GM18861 (cell line): ENCODE measurements at regions not wholly inside any gene's neighbourhood (a gene's known extent, or its start where the extent isn't known, plus 50 kb on each side); places are given as distances from the start of the nearest gene placed in this dataset.

ENCODE experiments used
- ATAC-seq: cut with Tn5 transposase; IDR thresholded peaks from one replicate; pipeline ENCODE4 v1.9.1; 2021; ENCODE audit not compliant: unreplicated experiment

GRCh38 chr3:178300441-178300959 is 235.7 kb upstream of the KCNMB2 start:
- no peak for ATAC-seq

DNA sequence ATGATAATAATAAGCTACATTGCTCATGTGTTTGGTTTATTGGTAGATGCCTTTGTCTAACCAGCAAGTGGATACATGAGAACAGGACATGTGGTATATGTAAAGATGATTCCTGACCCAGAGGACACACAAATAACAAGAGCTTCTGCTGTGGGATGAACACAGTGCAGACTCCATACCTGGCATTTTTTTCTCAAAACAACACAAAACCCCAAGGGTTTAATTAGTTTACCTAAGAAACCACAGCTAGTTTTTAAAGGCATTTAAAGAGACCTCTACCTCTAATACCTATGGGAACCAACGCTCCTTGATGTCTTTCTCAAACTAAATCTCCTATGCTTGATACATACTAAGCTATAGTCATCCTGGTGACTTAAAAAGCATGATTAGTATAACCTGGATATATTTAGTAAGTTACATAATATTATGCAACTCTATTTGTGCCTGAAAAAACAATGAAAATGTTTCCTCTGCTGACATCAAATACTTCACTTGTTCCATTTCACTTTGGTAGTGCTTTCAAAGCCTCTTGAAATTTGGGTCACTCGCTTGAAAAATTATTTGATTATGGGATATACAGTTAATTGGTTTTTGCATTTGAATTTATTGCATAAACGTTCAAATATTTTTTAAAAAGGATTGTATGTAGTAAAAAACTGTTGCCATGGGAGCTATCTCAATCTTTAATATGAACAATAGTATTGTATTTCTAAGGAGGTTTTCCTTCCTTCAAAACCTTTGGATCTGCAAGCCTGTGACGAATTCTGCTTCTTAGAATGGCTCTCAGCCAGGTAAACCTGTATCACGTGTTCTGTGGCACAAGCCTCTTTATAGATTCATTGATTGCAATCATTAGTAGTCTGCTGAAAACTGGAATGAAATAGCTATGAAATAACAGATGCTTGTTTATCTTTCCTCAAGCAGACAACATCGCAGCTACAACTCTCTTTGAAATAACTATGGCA is 233.0 kb upstream of the KCNMB2 start:
- no peak for ATAC-seq

DNA sequence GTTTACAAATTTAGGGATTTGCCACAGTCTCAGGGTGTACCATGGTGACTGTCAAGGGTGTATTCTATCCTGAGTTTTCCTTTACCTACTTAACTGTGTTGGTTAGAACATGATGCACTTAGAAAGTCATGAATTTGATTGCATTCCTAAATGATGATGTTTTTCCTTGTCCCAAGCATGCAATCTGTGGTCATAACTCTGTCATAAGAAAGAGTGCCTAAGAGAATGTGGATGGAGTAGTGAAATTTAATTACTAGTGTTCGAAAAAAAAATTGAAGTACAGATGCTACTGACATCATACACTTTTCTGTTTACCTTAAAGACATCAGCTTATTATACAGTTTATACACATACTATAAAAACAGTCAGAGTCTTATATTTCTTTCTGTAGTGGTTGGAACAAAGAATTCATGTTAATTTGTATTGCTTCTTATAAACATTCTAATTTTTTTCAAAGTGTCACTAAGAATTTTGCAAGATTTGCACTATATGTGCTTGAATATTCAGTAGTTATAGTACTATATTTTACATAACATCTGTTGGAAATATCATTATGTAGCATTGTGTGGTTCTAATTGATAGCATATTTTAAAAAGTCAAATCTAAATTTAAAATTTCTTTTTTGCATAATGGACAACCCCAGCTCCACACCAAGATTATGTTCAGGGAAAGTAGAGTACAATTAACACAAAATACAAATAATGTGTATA is 231.3 kb upstream of the KCNMB2 start:
- ATAC-seq: no peak

DNA sequence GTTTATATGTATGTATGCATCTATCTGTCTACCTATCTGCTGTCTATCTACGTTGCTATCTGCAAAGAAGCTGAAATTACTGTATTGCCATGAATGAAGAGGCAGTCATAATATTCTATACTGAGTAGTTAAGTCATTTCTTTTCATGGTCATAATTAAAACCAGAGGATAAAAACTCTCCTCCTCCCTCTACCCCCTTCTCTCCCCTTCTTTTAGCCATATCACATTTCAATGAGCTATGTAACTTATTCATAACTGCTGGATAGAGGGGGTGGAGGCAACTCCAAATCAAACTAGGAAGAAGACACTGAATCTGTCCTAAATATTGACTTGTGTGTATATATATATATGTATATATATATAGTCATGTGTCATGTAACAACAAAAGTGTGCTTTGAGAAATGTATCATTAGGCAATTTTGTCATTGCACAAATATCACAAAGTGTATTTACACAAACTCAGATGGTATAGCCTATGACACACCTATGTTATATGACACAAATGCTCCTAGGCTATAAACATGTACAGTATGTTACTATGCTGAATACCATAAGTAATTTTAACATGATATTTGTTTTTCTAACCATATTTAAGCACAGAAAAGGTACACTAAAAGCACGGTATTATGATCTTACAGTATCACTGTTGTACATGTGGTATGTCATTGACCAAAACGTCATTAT is 229.7 kb upstream of the KCNMB2 start:
- ATAC-seq: no peak

DNA sequence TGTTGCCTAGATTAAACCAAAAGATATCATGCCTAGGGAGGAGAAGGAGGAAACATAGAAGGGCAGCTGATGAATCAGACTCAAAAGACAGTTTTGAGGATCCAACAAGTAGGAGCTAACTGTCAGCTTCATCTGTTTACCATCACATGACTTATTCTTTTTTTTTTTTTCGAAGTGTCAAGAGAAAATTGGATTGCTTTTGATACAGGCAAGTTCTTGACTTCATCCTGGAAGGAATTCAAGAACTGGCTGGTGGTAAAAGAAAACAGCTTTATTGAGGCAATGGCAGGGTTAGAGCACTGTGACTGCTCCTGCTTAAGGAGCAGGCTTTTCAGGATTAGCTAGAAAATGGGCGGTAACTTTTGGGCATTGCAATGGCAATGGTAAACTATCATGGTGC is 227.5 kb upstream of the KCNMB2 start:
- ATAC-seq: no peak

DNA sequence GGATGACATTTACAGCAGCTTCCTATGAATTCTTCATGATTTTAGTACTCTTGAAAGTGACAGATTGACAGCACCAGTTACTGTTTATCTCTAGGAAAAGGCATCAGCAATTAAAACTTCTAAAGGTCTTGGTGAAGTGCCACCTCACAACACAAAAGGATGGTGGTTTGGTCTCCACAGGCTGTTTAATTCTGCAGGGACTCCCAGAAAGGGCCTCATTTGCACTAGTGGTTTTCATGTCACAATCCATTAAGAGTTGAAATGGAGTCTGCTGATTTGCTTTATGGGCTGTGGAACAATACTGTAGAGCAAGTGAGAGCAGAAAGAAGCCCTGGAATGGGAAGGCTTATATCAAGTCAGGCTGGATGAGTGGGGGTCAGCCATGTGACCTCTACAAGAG is 225.3 kb upstream of the KCNMB2 start:
- no peak for ATAC-seq

- no peak for ATAC-seq
Measured at GRCh38 chr3:178313716-178314115, 222.5 kb upstream of the KCNMB2 start.

DNA sequence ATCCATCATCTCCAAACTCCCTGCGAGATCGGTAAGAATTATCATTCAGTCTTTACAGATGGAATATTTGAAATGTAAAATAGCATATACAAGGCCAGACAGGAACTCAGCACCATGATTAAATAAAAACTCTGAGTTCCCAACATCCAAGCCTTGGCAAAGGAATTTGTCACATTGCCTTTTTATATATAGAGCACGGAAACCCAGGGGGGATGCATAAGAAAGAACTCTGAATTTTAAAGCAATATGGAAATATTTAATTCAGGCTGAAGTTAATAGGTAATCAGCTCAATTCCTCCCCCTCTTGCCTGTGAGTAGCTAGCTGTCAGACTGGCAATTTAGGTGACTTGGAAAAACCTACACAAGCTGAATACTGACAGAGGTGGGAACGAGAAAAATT is 217.9 kb upstream of the KCNMB2 start:
- no peak for ATAC-seq

DNA sequence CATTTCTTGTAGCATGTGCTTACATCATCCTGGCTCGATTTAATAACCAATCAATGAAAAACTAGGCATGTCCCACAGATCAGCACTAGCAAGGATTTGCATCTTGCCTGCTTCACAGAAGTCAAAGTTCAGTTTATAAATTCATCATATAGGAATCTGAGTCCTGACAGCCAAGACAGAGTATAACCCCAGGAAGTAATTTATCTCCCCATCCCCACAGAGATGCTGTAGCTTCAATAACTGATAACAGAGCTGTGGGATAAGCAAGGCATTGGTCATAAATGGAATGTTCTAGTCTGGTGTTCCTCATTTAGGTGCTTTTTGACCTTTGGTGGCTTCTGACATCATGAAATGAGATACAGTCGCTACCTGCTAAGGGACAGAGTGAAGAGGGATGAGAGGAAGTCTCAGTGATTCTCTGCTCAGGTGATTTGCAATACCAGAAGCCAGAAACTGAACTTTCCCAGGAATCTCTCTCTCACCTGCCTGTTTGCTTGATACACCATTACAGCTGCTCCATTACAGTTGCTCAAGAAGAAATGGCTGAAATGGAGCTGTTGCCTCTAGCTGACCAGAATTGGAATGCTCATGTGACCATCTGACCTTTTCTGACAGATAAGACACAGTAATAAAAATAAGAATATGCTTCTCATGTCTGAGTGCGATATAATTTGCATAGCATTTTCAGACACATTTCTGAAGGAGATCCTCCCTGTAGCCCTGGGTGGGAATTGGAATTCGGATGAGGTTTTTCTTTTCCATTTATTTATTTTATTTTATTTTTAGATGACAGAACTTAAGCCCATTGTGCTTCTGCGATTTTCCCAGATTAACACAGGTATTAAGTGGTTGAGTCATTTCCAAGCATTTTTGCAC is 217.1 kb upstream of the KCNMB2 start:
- ATAC-seq: no peak

DNA sequence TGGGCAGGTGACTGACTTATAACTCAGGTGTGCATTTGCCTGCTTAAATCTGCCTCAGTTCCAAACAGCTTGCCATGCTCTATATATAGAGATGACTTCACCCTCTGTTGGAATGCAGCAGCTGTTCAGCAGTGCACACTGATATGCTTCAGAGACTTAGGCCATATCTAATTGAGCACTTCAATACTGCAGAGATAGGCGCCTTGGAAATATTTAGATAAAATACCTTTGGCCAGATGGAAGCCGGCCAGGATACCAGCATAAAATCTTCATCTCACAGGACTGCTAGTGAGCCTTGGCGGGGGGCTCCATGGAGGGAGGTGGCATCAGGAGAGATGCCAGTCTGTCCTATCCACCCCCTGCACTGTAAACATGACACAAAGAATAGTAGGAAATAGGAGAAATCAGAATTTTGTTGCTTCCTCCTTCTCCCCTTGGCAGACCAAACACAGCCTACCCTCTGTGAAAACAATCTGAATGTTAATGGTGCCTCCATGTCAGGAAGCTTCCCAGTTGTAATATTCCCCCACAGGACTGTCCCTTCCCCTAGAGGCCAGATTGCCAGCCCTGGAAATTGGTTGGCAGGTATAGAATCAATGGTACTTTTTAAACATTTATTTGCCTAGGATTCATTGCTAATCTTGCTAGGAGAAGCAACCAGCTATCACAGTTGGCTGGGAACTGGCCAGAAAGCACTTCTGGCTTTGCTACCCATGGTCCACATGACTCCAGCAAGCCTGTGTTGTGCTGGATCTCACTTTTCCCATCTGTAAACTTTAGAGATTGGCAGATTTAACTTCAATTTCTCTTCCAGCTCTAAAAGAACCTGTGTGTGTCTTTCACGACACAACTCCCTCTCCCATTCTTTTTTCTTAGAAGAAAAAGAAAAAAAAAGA is 215.5 kb upstream of the KCNMB2 start:
- no peak for ATAC-seq

GRCh38 chr3:178324356-178324755 is 211.9 kb upstream of the KCNMB2 start:
- ATAC-seq: no peak

DNA sequence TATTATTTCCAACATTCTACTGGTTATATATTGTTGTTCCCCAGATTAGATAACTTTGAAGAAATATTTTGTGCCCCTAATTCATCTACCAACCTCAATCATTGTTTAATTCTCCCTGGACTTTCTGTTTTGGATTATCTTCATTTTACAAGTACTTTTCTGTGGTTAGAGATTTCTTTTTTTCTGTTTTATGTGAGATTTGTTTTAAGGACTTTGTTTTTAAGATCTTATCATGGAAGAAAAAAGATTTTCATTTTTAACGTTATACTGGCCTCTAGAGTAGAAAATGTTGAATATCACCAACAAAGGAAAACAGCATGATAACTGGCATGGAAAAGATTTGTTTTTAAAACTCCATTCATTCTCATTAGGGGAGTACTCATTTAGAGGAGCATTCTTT is 210.9 kb upstream of the KCNMB2 start:
- no peak for ATAC-seq

DNA sequence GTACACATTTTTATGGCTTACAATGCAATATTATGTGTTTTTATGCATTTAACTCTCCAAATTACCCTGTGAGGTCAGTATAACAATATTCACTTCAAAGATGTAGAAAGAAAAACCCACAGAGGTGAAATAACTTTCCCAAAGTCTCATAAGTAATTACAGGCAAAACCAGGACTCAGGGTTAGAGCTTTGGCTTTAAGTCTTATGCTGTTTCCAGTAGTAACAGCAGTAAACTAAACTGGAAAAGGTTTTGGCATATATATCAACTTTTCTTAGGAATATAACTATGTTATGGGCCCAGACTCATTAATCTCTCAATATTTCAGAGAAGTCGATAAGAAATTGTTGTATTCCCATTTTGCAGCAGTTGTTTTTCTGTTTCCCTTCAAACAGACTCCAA is 206.3 kb upstream of the KCNMB2 start:
- no peak for ATAC-seq

- ATAC-seq: no peak
Measured at GRCh38 chr3:178334239-178334638, 202.0 kb upstream of the KCNMB2 start.

DNA sequence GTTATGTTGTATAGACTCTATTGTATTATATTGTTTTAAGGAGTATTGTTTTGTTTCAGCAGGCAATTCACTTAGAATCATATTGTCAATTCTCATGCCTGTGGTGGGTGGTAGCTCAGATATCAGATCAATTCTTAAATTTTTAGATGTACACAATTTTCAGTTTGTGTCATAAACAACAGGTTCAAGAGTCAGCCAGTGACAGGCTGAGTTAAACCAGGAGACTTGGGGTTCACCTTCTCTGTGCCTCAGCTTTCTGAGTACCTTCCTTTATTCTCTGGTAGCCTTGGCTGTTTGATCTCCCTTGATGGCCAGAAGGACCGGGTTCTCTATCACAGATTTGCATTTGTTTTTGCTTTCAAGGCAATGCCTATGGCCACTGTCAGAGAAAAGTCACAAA is 199.9 kb upstream of the KCNMB2 start:
- ATAC-seq: no peak

DNA sequence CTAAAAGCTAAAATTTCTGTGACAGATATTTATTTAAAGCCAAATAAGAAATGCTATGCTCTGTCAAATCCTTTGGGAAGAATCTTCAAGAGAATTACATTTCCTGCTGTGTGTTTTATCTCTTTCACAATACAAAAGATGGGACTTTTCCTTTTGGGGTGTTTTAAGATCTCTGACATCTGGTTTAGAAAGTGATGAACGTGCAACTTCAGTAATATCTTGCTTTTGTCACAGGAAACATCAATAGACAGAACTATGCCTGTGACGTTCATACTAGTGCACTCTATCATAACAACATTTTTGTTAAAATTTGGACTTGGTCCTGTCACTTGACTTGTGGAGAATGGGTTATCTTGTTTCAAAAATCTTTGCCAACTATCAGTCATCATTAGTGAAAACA is 195.7 kb upstream of the KCNMB2 start:
- ATAC-seq: no peak

- ATAC-seq: no peak
Measured at GRCh38 chr3:178341636-178342035, 194.6 kb upstream of the KCNMB2 start.

- no peak for ATAC-seq
Measured at GRCh38 chr3:178342111-178342510, 194.1 kb upstream of the KCNMB2 start.

GRCh38 chr3:178343433-178344038 is 192.7 kb upstream of the KCNMB2 start:
- ATAC-seq: no peak
